ENCODE measurements at regions not wholly inside any gene's neighbourhood (a gene's known extent, or its start where the extent isn't known, plus 50 kb on each side); places are given as distances from the start of the nearest gene placed in this dataset.
"Not testable (repeated sequence)": the region's sequence is repeated elsewhere in the genome, so short reads cannot be mapped to it uniquely, and the experiment has no call there.

GRCh38 chr2:167345559-167345958, 457.3 kb downstream of the XIRP2 start:
- Mint-ChIP-seq H3K36me3 (no peaks in the 10 kb centered on the region), H3K27ac (no peak overlapping the region), H3K4me1 (no peaks in the 10 kb centered on the region), H3K27me3 (no peaks in the 10 kb centered on the region), H3K4me3 (no peak overlapping the region), H3K9me3 (no peaks in the 10 kb centered on the region)
- POLR2A ChIA-PET: no interaction called here
- DNase-seq: no peak
- no peak for ATAC-seq (ENCODE audit: low read depth)

- Mint-ChIP-seq H3K27ac (no peak overlapping the region), H3K36me3 (no peaks in the 10 kb centered on the region), H3K4me1 (no peaks in the 10 kb centered on the region), H3K27me3 (no peaks in the 10 kb centered on the region), H3K4me3 (no peak overlapping the region), H3K9me3 (no peaks in the 10 kb centered on the region)
- DNase-seq (no peak), ATAC-seq (ENCODE audit: low read depth) (no peak)
- POLR2A ChIA-PET: no interaction called here
Measured at GRCh38 chr2:167342769-167343168, 454.5 kb downstream of the XIRP2 start.

GRCh38 chr2:167340322-167340721, 452.0 kb downstream of the XIRP2 start:
- H3K4me3 Mint-ChIP-seq: no peak overlapping the region
- no peaks in the 10 kb centered on the region for H3K27me3 Mint-ChIP-seq
- POLR2A ChIA-PET: no interaction called here
- H3K4me1 Mint-ChIP-seq: no peaks in the 10 kb centered on the region
- no peaks in the 10 kb centered on the region for H3K36me3 Mint-ChIP-seq
- ATAC-seq (ENCODE audit: low read depth): no peak
- no peak overlapping the region for H3K27ac Mint-ChIP-seq
- DNase-seq: no peak
- no peaks in the 10 kb centered on the region for H3K9me3 Mint-ChIP-seq

- no peaks in the 10 kb centered on the region for H3K27me3 Mint-ChIP-seq
- no peaks in the 10 kb centered on the region for H3K4me1 Mint-ChIP-seq
- ATAC-seq (ENCODE audit: low read depth): no peak
- H3K27ac Mint-ChIP-seq: no peak overlapping the region
- H3K36me3 Mint-ChIP-seq: no peaks in the 10 kb centered on the region
- no peaks in the 10 kb centered on the region for H3K9me3 Mint-ChIP-seq
- DNase-seq: no peak
- POLR2A ChIA-PET: no interaction called here
- no peak overlapping the region for H3K4me3 Mint-ChIP-seq
Measured at GRCh38 chr2:167336213-167336612, 447.9 kb downstream of the XIRP2 start.

- ATAC-seq (ENCODE audit: low read depth): no peak
- Mint-ChIP-seq H3K27ac (no peak overlapping the region), H3K9me3 (no peaks in the 10 kb centered on the region)
Measured at GRCh38 chr2:167335541-167335992, 447.3 kb downstream of the XIRP2 start.

GRCh38 chr2:167334146-167334742, 446.0 kb downstream of the XIRP2 start:
- Mint-ChIP-seq H3K9me3 (no peaks in the 10 kb centered on the region), H3K36me3 (no peaks in the 10 kb centered on the region), H3K4me1 (no peaks in the 10 kb centered on the region), H3K4me3 (no peak overlapping the region), H3K27ac (no peak overlapping the region), H3K27me3 (no peaks in the 10 kb centered on the region)
- ATAC-seq (ENCODE audit: low read depth) (no peak), DNase-seq (no peak)
- POLR2A ChIA-PET: no interaction called here

More at GRCh38 chr2:167335541-167335992, 447.3 kb downstream of the XIRP2 start:
- Mint-ChIP-seq H3K36me3 (no peaks in the 10 kb centered on the region), H3K4me3 (no peak overlapping the region), H3K27me3 (no peaks in the 10 kb centered on the region), H3K4me1 (no peaks in the 10 kb centered on the region)
- no peak for DNase-seq
- POLR2A ChIA-PET: no interaction called here

- DNase-seq: no peak
- Mint-ChIP-seq H3K27me3 (no peaks in the 10 kb centered on the region), H3K9me3 (no peaks in the 10 kb centered on the region), H3K4me1 (no peaks in the 10 kb centered on the region), H3K36me3 (no peaks in the 10 kb centered on the region), H3K27ac (no peak overlapping the region), H3K4me3 (no peak overlapping the region)
- POLR2A ChIA-PET: no interaction called here
- no peak for ATAC-seq (ENCODE audit: low read depth)
Measured at GRCh38 chr2:167333245-167333644, 445.0 kb downstream of the XIRP2 start.

GRCh38 chr2:167332358-167332757, 444.1 kb downstream of the XIRP2 start:
- no peaks in the 10 kb centered on the region for H3K4me1 Mint-ChIP-seq
- H3K9me3 Mint-ChIP-seq: no peaks in the 10 kb centered on the region
- no peak for DNase-seq
- H3K27ac Mint-ChIP-seq: no peak overlapping the region
- ATAC-seq (ENCODE audit: low read depth): no peak
- no peak overlapping the region for H3K4me3 Mint-ChIP-seq
- POLR2A ChIA-PET: no interaction called here
- H3K27me3 Mint-ChIP-seq: no peaks in the 10 kb centered on the region
- H3K36me3 Mint-ChIP-seq: no peaks in the 10 kb centered on the region

- H3K27ac Mint-ChIP-seq: no peak overlapping the region
- H3K27me3 Mint-ChIP-seq: no peaks in the 10 kb centered on the region
- no peaks in the 10 kb centered on the region for H3K4me1 Mint-ChIP-seq
- no peaks in the 10 kb centered on the region for H3K9me3 Mint-ChIP-seq
- ATAC-seq (ENCODE audit: low read depth) (no peak), DNase-seq (no peak)
- H3K36me3 Mint-ChIP-seq: no peaks in the 10 kb centered on the region
- no peak overlapping the region for H3K4me3 Mint-ChIP-seq
- POLR2A ChIA-PET: no interaction called here
Measured at GRCh38 chr2:167331636-167332232, 443.5 kb downstream of the XIRP2 start.

GRCh38 chr2:167328808-167329207, 440.5 kb downstream of the XIRP2 start:
- POLR2A ChIA-PET; H3K9me3 Mint-ChIP-seq; ATAC-seq (ENCODE audit: low read depth); H3K4me1 Mint-ChIP-seq; H3K27me3 Mint-ChIP-seq; H3K4me3 Mint-ChIP-seq; H3K36me3 Mint-ChIP-seq; DNase-seq; H3K27ac Mint-ChIP-seq: not testable (repeated sequence)

GRCh38 chr2:167322795-167323194, 434.5 kb downstream of the XIRP2 start:
- no peaks in the 10 kb centered on the region for H3K9me3 Mint-ChIP-seq
- no peak overlapping the region for H3K27ac Mint-ChIP-seq
- no peaks in the 10 kb centered on the region for H3K4me1 Mint-ChIP-seq
- ATAC-seq (ENCODE audit: low read depth) (no peak), DNase-seq (no peak)
- POLR2A ChIA-PET: no interaction called here
- peaks cover 5% of the 10 kb centered on the region for H3K27me3 Mint-ChIP-seq
- H3K4me3 Mint-ChIP-seq: no peak overlapping the region
- no peaks in the 10 kb centered on the region for H3K36me3 Mint-ChIP-seq

- ATAC-seq (ENCODE audit: low read depth) (no peak), DNase-seq (no peak)
- Mint-ChIP-seq H3K27ac (no peak overlapping the region), H3K4me3 (no peak overlapping the region), H3K4me1 (no peaks in the 10 kb centered on the region), H3K9me3 (no peaks in the 10 kb centered on the region), H3K27me3 (peaks cover 5% of the 10 kb centered on the region), H3K36me3 (no peaks in the 10 kb centered on the region)
- POLR2A ChIA-PET: no interaction called here
Measured at GRCh38 chr2:167318581-167318980, 430.3 kb downstream of the XIRP2 start.

- DNase-seq (no peak), ATAC-seq (ENCODE audit: low read depth) (no peak)
- Mint-ChIP-seq H3K27me3 (no peaks in the 10 kb centered on the region), H3K4me1 (no peaks in the 10 kb centered on the region), H3K4me3 (no peak overlapping the region), H3K36me3 (no peaks in the 10 kb centered on the region), H3K9me3 (no peaks in the 10 kb centered on the region), H3K27ac (no peak overlapping the region)
- POLR2A ChIA-PET: no interaction called here
Measured at GRCh38 chr2:167310442-167310841, 422.2 kb downstream of the XIRP2 start.
